H9 (cell line): ENCODE measurements at regions not wholly inside any gene's neighbourhood (a gene's known extent, or its start where the extent isn't known, plus 50 kb on each side); places are given as distances from the start of the nearest gene placed in this dataset.

Experiments used
- DNase-seq: peaks from one replicate; pipeline ENCODE4 v3.0.0-alpha.2; 2017
- H2AFZ ChIP-seq: one replicate; pipeline ENCODE4 v1.6.1; 2013; ENCODE audit warnings: mild to moderate bottlenecking, low read length, control low read depth, moderate library complexity
- H2AK5ac ChIP-seq: 2 replicates; pipeline ENCODE4 v1.6.1; 2013; ENCODE audit warnings: low read length, control low read depth, mixed read lengths; ENCODE audit not compliant: insufficient read length
- H2BK120ac ChIP-seq: one replicate; pipeline ENCODE4 v1.6.1; 2013; ENCODE audit warnings: low read depth, mild to moderate bottlenecking, low read length, control low read depth, inconsistent platforms; ENCODE audit not compliant: poor library complexity, severe bottlenecking
- H2BK12ac ChIP-seq: 2 replicates; pipeline ENCODE4 v1.6.1; 2013; ENCODE audit warnings: low read length, control low read depth, mixed read lengths, low read depth; ENCODE audit not compliant: insufficient read length
- H2BK15ac ChIP-seq: 2 replicates; pipeline ENCODE4 v1.6.1; 2013; ENCODE audit warnings: low read depth, low read length, control low read depth
- H2BK20ac ChIP-seq: one replicate; pipeline ENCODE4 v1.6.1; 2013; ENCODE audit warnings: low read depth, mild to moderate bottlenecking, low read length, control low read depth, inconsistent platforms; ENCODE audit not compliant: poor library complexity, severe bottlenecking
- H2BK5ac ChIP-seq: 2 replicates; pipeline ENCODE4 v1.6.1; 2013; ENCODE audit warnings: low read length, control low read depth, mixed read lengths; ENCODE audit not compliant: insufficient read length
- H3K14ac ChIP-seq: 2 replicates; pipeline ENCODE4 v1.6.1; 2013; ENCODE audit warnings: low read length, control low read depth; ENCODE audit not compliant: insufficient read depth
- H3K18ac ChIP-seq: 2 replicates; pipeline ENCODE4 v1.6.1; 2013; ENCODE audit warnings: low read depth, mild to moderate bottlenecking, mixed read lengths, low read length, control low read depth; ENCODE audit not compliant: insufficient read length
- H3K23ac ChIP-seq: 2 replicates; pipeline ENCODE4 v1.6.1; 2013; ENCODE audit warnings: low read length, control low read depth, mixed read lengths, low read depth; ENCODE audit not compliant: insufficient read length
- H3K23me2 ChIP-seq: 2 replicates; pipeline ENCODE4 v1.6.1; 2013; ENCODE audit warnings: low read depth, mild to moderate bottlenecking, mixed read lengths, low read length, control low read depth; ENCODE audit not compliant: insufficient read length, poor library complexity, severe bottlenecking
- H3K27ac ChIP-seq: 2 replicates; pipeline ENCODE4 v1.5.1; 2013; ENCODE audit warnings: low read length, control low read depth, mixed read lengths, low read depth; ENCODE audit not compliant: insufficient read length
- H3K27me3 ChIP-seq: 2 replicates; pipeline ENCODE4 v1.6.1; 2013; ENCODE audit warnings: low read length, control low read depth, inconsistent platforms; ENCODE audit not compliant: insufficient read depth
- H3K4ac ChIP-seq: 2 replicates; pipeline ENCODE4 v1.6.1; 2013; ENCODE audit warnings: low read depth, mild to moderate bottlenecking, control low read depth, inconsistent platforms, low read length, moderate library complexity
- H3K4me1 ChIP-seq: 2 replicates; pipeline ENCODE4 v1.6.1; 2013; ENCODE audit warnings: low read length, control low read depth, inconsistent platforms; ENCODE audit not compliant: insufficient read depth
- H3K4me2 ChIP-seq: 2 replicates; pipeline ENCODE4 v1.6.1; 2013; ENCODE audit warnings: low read length, control low read depth, mixed read lengths; ENCODE audit not compliant: insufficient read length, insufficient read depth
- H3K56ac ChIP-seq: 2 replicates; pipeline ENCODE4 v1.6.1; 2013; ENCODE audit warnings: low read depth, mild to moderate bottlenecking, mixed read lengths, low read length, control low read depth; ENCODE audit not compliant: insufficient read length
- H3K79me1 ChIP-seq: 2 replicates; pipeline ENCODE4 v1.6.1; 2013; ENCODE audit warnings: low read depth, mild to moderate bottlenecking, moderate library complexity, low read length, control low read depth, inconsistent platforms; ENCODE audit not compliant: insufficient read depth, poor library complexity, severe bottlenecking
- H3K79me2 ChIP-seq: 2 replicates; pipeline ENCODE4 v1.6.1; 2013; ENCODE audit warnings: low read length, control low read depth, inconsistent platforms; ENCODE audit not compliant: insufficient read depth
- H3K9ac ChIP-seq: 2 replicates; pipeline ENCODE4 v1.6.1; 2013; ENCODE audit warnings: low read length, control low read depth, mixed read lengths; ENCODE audit not compliant: insufficient read length; ENCODE audit errors: extremely low read depth
- H3K9me3 ChIP-seq: one replicate; pipeline ENCODE4 v1.6.1; 2013; ENCODE audit warnings: low read depth, low read length, inconsistent platforms; ENCODE audit not compliant: control insufficient read depth
- H3T11ph ChIP-seq: one replicate; pipeline ENCODE4 v1.6.1; 2013; ENCODE audit warnings: mild to moderate bottlenecking, low read length, control low read depth, inconsistent platforms
- H4K20me1 ChIP-seq: one replicate; pipeline ENCODE4 v1.6.1; 2013; ENCODE audit not compliant: control insufficient read depth, insufficient read length, insufficient read depth
- H4K5ac ChIP-seq: 2 replicates; pipeline ENCODE4 v1.6.1; 2013; ENCODE audit warnings: low read depth, mild to moderate bottlenecking, mixed read lengths, low read length, control low read depth; ENCODE audit not compliant: insufficient read length
- H4K8ac ChIP-seq: replicated peaks from 2 replicates; pipeline ENCODE4 v1.6.1; 2013; ENCODE audit warnings: low read length, control low read depth, mixed read lengths, low read depth; ENCODE audit not compliant: insufficient read length
- H4K91ac ChIP-seq: 2 replicates; pipeline ENCODE4 v1.6.1; 2013; ENCODE audit warnings: low read depth, mild to moderate bottlenecking, moderate library complexity, mixed read lengths, low read length, control low read depth; ENCODE audit not compliant: insufficient read length
- H3K27ac Mint-ChIP-seq, 3 experiments: 2 replicates in 2 of 3; 3 replicates in 1 of 3; pipeline ENCODE4 v1.8.0; 2020 to 2021; ENCODE audit warnings: mixed read lengths in 3 of 3, mild to moderate bottlenecking in 1 of 3, moderate library complexity in 1 of 3
- H3K27me3 Mint-ChIP-seq: 2 replicates; pipeline ENCODE4 v1.8.0; 2021; ENCODE audit warnings: low read depth, mild to moderate bottlenecking, moderate library complexity, mixed read lengths
- H3K36me3 Mint-ChIP-seq, 3 experiments: 2 replicates in 2 of 3; 3 replicates in 1 of 3; pipeline ENCODE4 v1.8.0; 2020 to 2021; ENCODE audit warnings: low read depth in 3 of 3, mixed read lengths in 3 of 3; ENCODE audit not compliant: insufficient read depth in 1 of 3
- H3K4me1 Mint-ChIP-seq, 2 experiments: 2 replicates each; pipeline ENCODE4 v1.8.0; 2020; ENCODE audit warnings: mixed read lengths in 2 of 2
- H3K4me3 Mint-ChIP-seq, 2 experiments: 2 replicates in 1 of 2; 3 replicates in 1 of 2; pipeline ENCODE4 v1.8.0; 2020 to 2021; ENCODE audit warnings: mild to moderate bottlenecking in 2 of 2, mixed read lengths in 2 of 2, moderate library complexity in 1 of 2
- H3K9me3 Mint-ChIP-seq, 2 experiments: 2 replicates in 1 of 2; 3 replicates in 1 of 2; pipeline ENCODE4 v1.8.0; 2020; ENCODE audit warnings: mild to moderate bottlenecking in 2 of 2, mixed read lengths in 2 of 2, moderate library complexity in 1 of 2
- CTCF ChIP-seq: fragments of 200-600 bp; sonication (generic); conservative IDR thresholded peaks from 3 replicates; pipeline ENCODE4 v1.8.0; 2021; ENCODE audit warnings: antibody characterized with exemption, mild to moderate bottlenecking
- WGBS: extraction: QIAGEN DNeasy Blood & Tissue Kit; methylation state at CpG from one replicate; pipeline ENCODE4 v1.1.7; 2013; ENCODE audit warnings: missing lambda C conversion rate, low lambda C conversion rate, mixed read lengths; ENCODE audit not compliant: insufficient read length; ENCODE audit errors: extremely low coverage; 5-methylcytosine and 5-hydroxymethylcytosine counted together

GRCh38 chrX:56402207-56402606 lies 161.2 kb upstream of the UBQLN2 start:
- peaks cover 0 to 9% (median 0%) of the 10 kb centered on the region in 3 experiments; a peak in 3 of 7 replicates for H3K36me3 Mint-ChIP-seq
- no peak for DNase-seq
- H3K4me1 Mint-ChIP-seq: peaks cover 0 to 3% of the 10 kb centered on the region in 2 experiments; a peak in 1 of 4 replicates

More at GRCh38 chrX:56402207-56402606, 161.2 kb upstream of the UBQLN2 start:
- Histone ChIP-seq H4K20me1 (no peaks in the 10 kb centered on the region), H3K27ac (no peak overlapping the region), H3K4me1 (no peaks in the 10 kb centered on the region), H3K4me2 (no peak overlapping the region), H3K18ac (no peak overlapping the region), H4K5ac (no peak overlapping the region), H3K9ac (no peak overlapping the region), H3K14ac (no peak overlapping the region), H3K27me3 (no peaks in the 10 kb centered on the region), H2BK12ac (no peak overlapping the region), H2BK120ac (no peak overlapping the region), H3K56ac (no peak overlapping the region), H3T11ph (no peak overlapping the region), H3K79me2 (no peaks in the 10 kb centered on the region), H2AFZ (no peak overlapping the region), H3K4ac (no peak overlapping the region), H3K23me2 (no peaks in the 10 kb centered on the region), H2BK15ac (no peak overlapping the region), H4K91ac (no peak overlapping the region), H2BK20ac (no peak overlapping the region), H4K8ac (no peak overlapping the region), H3K23ac (no peak overlapping the region), H3K79me1 (no peaks in the 10 kb centered on the region), H3K9me3 (peaks cover 28% of the 10 kb centered on the region), H2AK5ac (no peak overlapping the region), H2BK5ac (no peak overlapping the region)
- Mint-ChIP-seq H3K4me3 (no peak overlapping the region), H3K27ac (no peak overlapping the region), H3K27me3 (peaks cover 1% of the 10 kb centered on the region; the same call in 1 of the 2 replicates), H3K9me3 (peaks cover 57 to 76% of the 10 kb centered on the region in 2 experiments)
- whole genome bisulfite sequencing: no CpG with 5 or more reads among the region's 1 CpG
- TF ChIP-seq CTCF: no peak
